Central memory CD8-positive, alpha-beta T cell (primary cell): ENCODE measurements at regions not wholly inside any gene's neighbourhood (a gene's known extent, or its start where the extent isn't known, plus 50 kb on each side); places are given as distances from the start of the nearest gene placed in this dataset.

Experiments used
- ATAC-seq: fragments of 150-1000 bp; cut with Tn5 transposase; replicated peaks from 2 replicates; pipeline ENCODE4 v1.10.0; 2022; ENCODE audit warnings: mild to moderate bottlenecking, moderate FRiP score, moderate number of reproducible peaks; ENCODE audit not compliant: poor library complexity, severe bottlenecking; ENCODE audit errors: extremely low read depth
- DNase-seq, 2 donors: peaks; one replicate each; pipeline ENCODE4 v3.0.0; 2021; ENCODE audit warnings: low spot score in 2 of 2
- H3K27ac Mint-ChIP-seq: one replicate; pipeline ENCODE4 v1.8.0; 2022; ENCODE audit warnings: low read depth, mild to moderate bottlenecking, moderate library complexity, mixed read lengths
- H3K27me3 Mint-ChIP-seq: one replicate; pipeline ENCODE4 v1.8.0; 2022; ENCODE audit warnings: mixed read lengths
- H3K36me3 Mint-ChIP-seq: one replicate; pipeline ENCODE4 v1.8.0; 2022; ENCODE audit warnings: mild to moderate bottlenecking, moderate library complexity, mixed read lengths; ENCODE audit not compliant: insufficient read depth
- H3K4me1 Mint-ChIP-seq: one replicate; pipeline ENCODE4 v1.8.0; 2022; ENCODE audit warnings: mixed read lengths
- H3K4me3 Mint-ChIP-seq: one replicate; pipeline ENCODE4 v1.8.0; 2022; ENCODE audit warnings: mild to moderate bottlenecking, moderate library complexity, mixed read lengths
- H3K9me3 Mint-ChIP-seq: one replicate; pipeline ENCODE4 v1.8.0; 2022; ENCODE audit warnings: mixed read lengths

DNA sequence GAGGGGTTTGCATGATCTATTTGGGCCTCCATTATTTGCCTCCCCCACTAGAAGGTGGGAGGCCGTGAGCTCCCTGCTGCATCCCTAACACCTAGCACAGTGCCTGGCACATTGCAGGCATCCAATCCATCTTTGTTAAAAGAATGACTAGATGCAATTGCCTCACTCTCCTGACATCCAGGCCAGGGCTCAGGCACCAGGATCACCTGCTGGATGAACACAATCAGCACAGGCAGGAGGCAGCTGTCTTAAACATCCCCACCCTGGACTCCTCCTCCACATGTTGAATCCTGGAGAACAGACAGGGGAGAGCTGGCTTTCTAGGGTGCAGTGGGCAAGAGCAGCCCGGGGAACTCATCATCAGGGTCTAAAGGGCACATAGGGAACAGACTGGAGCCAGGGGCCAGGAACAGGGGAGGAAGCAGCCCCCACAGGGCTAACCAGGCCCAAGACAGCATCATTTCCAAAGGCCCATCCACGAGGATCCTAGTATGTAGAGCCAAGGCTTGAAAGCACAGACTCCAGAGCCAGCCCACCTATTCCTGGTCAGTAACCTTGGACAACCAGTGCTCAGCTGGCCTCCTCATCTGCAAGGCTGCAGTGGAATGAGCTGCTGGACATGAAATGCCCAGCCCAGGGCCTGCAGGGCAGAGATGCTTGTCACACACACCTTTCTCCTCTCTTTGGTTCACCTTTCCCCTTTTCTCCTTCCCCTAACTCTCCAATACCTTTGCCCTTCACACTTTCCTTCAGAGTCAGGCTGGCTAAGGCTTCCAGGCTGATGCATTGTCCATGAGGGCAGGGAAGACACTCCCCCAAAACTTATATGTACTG is 254.4 kb upstream of the TLE3 start:
- H3K36me3 Mint-ChIP-seq: no peaks in the 10 kb centered on the region
- ATAC-seq: no peak
- H3K4me1 Mint-ChIP-seq: no peaks in the 10 kb centered on the region
- H3K27ac Mint-ChIP-seq: no peak overlapping the region
- no peaks in the 10 kb centered on the region for H3K9me3 Mint-ChIP-seq
- no peak for DNase-seq
- H3K4me3 Mint-ChIP-seq: no peak overlapping the region
- H3K27me3 Mint-ChIP-seq: peaks cover 20% of the 10 kb centered on the region

- Mint-ChIP-seq H3K27me3 (peaks cover 20% of the 10 kb centered on the region), H3K4me3 (no peak overlapping the region), H3K27ac (no peak overlapping the region), H3K9me3 (no peaks in the 10 kb centered on the region), H3K4me1 (no peaks in the 10 kb centered on the region), H3K36me3 (no peaks in the 10 kb centered on the region)
- ATAC-seq (no peak), DNase-seq (peak in 1 of 2 donors; percentile 6)
Measured at GRCh38 chr15:70351391-70351790, 253.7 kb upstream of the TLE3 start.

DNA sequence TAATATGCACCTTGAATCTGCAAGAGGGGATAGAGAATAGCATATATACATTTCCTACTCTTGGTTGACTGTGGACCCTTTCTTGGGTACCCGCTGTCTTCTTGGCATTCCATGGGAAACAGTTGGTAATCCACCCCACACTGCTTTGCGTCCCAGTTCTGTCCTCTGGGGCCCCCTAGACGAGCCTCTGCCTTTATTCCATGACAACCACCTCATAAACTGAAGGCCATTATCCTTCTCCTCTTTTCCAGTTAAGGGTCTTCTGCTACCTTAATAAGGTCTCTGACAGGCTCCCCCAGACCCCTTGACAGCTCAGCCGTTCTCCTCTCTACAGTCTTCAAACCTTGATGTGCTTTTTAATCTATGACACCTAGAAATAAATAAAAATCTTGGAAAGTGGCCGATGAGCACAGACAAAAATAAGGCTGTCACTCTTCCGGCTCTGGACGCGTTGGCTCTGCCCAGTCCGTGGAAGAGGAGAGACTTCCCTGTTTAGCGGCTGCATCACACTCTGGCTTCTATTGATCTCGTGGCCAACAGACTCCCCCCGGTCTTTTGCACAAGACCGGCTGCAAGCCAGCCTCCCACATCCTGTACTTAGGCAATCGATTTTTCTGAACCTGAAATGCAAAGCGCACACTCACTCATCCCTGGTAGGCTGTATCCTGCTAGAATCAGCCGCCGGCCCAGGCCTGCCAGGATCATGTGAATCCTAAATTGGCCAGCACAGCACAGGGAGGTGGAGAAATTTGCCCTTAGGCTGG is 251.0 kb upstream of the TLE3 start:
- no peak for ATAC-seq
- Mint-ChIP-seq H3K4me1 (no peaks in the 10 kb centered on the region), H3K27me3 (peaks cover 20% of the 10 kb centered on the region), H3K36me3 (no peaks in the 10 kb centered on the region), H3K4me3 (no peak overlapping the region), H3K9me3 (no peaks in the 10 kb centered on the region), H3K27ac (no peak overlapping the region)
- DNase-seq: no peak

DNA sequence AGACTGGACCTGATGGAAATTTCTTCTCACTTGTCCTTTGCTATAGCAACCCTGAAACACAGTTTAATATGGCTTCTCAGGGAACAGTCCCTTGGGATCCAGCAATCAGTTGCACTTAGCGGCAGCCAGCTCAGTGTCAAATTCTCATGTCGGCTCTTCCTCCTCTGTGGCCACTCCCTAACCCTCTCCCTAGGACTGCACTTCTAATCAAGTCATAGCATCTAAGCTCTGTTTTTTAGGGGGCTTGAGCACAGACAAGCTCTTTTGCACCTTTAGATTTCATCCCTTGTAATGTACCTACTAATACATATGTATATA is 250.5 kb upstream of the TLE3 start:
- Mint-ChIP-seq H3K27ac (no peak overlapping the region), H3K36me3 (no peaks in the 10 kb centered on the region), H3K9me3 (no peaks in the 10 kb centered on the region), H3K27me3 (peaks cover 20% of the 10 kb centered on the region), H3K4me3 (no peak overlapping the region), H3K4me1 (no peaks in the 10 kb centered on the region)
- no peak for ATAC-seq
- DNase-seq: no peak

- ATAC-seq (no peak), DNase-seq (no peak)
- H3K9me3 Mint-ChIP-seq: no peaks in the 10 kb centered on the region
- H3K4me1 Mint-ChIP-seq: no peaks in the 10 kb centered on the region
- peaks cover 20% of the 10 kb centered on the region for H3K27me3 Mint-ChIP-seq
- H3K4me3 Mint-ChIP-seq: no peak overlapping the region
- H3K36me3 Mint-ChIP-seq: no peaks in the 10 kb centered on the region
- no peak overlapping the region for H3K27ac Mint-ChIP-seq
Measured at GRCh38 chr15:70347321-70348225, 249.9 kb upstream of the TLE3 start.

GRCh38 chr15:70345251-70346019 is 247.7 kb upstream of the TLE3 start:
- Mint-ChIP-seq H3K4me3 (no peak overlapping the region), H3K9me3 (no peaks in the 10 kb centered on the region), H3K4me1 (no peaks in the 10 kb centered on the region), H3K27ac (no peak overlapping the region), H3K27me3 (peaks cover 20% of the 10 kb centered on the region), H3K36me3 (no peaks in the 10 kb centered on the region)
- ATAC-seq (no peak), DNase-seq (no peak)

DNA sequence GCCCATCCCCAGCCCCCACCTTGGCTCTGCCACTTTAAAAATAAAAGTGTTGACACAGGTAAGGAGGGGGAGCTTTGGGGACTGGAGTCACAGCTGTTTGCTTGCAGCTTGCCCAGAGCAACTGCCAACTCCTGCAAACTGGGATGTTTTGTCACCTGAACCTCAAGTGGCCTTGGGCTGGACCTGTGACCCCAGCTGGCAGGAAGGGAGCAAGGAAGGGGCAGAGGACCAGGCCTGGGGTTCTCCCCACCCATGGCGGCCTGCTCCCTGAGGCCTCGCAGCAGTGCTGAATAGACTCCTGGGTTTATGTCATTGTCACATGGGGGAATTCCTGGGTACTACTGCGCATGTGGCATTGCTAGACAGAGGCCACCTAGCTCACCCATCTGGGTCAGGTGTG is 246.9 kb upstream of the TLE3 start:
- Mint-ChIP-seq H3K4me1 (no peaks in the 10 kb centered on the region), H3K4me3 (no peak overlapping the region), H3K36me3 (no peaks in the 10 kb centered on the region), H3K27me3 (peaks cover 19% of the 10 kb centered on the region), H3K9me3 (no peaks in the 10 kb centered on the region), H3K27ac (no peak overlapping the region)
- no peak for DNase-seq
- no peak for ATAC-seq

- DNase-seq: no peak
- Mint-ChIP-seq H3K36me3 (no peaks in the 10 kb centered on the region), H3K27me3 (peaks cover 13% of the 10 kb centered on the region), H3K4me3 (no peak overlapping the region), H3K9me3 (no peaks in the 10 kb centered on the region), H3K4me1 (no peaks in the 10 kb centered on the region), H3K27ac (no peak overlapping the region)
- no peak for ATAC-seq
Measured at GRCh38 chr15:70343961-70344621, 246.4 kb upstream of the TLE3 start.

DNA sequence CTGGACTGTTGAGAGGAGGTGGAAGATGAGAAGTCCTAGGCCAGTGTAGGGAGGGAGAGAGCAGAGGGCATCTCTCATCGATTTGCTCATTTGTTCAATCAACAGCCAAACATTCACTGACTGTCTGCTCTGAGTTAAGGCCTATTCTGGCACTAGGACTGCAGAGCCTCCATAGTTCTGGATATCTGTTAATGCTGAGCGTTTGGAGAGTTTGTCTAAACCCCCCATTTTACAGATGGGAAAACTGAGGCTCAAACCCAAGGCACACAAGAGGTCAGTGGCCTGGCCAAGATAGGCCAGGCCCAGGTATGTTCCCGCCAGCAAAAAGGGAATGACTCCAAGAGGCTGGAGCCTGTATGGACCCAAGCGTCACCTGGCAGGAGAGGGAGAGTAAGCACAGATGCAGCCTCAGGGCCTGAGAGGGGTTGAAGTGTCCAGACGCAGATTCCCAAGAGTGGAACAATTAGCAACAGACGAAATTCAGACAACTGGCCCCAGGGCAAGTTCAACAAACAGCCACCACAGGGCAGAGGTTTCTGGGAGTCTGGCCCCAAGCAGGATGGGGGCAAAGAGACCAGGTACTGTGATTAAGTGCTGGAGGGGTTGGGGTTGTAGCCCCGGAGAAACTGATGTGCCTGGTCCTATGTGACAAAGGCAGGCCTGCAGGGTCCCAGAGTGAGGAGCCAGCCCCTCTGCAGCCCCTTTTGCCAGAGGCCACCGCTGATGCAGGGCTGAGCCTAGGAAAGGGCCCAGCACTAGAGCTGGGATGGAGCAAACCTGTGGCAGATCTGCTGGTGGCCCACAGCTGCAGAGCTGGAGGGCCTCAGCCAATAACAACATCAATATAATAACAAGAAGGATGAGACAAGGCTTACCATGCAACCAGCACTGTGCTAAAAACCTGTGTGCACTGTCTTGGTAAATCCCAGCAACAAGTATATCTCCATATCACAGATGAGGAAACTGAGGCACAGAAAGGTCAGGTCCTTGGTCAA is 245.1 kb upstream of the TLE3 start:
- H3K4me3 Mint-ChIP-seq: no peak overlapping the region
- peaks cover under 1% of the 10 kb centered on the region for H3K27me3 Mint-ChIP-seq
- no peaks in the 10 kb centered on the region for H3K9me3 Mint-ChIP-seq
- no peak for DNase-seq
- no peak for ATAC-seq
- H3K4me1 Mint-ChIP-seq: no peaks in the 10 kb centered on the region
- no peak overlapping the region for H3K27ac Mint-ChIP-seq
- no peaks in the 10 kb centered on the region for H3K36me3 Mint-ChIP-seq

DNA sequence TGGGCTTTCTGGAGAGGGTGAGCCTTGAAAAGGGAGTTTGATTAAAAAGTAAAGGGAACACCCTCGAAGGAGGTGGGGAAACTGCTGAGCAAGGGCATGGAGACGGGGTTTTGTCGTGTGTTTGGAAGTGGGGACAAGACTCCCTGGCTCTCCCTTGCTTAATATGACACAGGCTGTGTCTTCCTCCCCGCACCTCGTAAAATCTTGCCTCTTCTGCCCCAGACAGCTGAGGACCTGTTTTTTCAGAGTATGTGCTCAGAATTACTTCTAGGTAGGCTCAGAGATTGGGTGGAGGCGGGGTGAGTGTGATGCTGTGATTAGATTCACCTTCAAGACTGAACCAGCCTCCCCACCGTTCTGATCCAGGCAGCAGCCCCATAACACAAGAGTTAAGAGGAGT is 244.4 kb upstream of the TLE3 start:
- H3K36me3 Mint-ChIP-seq: no peaks in the 10 kb centered on the region

DNA sequence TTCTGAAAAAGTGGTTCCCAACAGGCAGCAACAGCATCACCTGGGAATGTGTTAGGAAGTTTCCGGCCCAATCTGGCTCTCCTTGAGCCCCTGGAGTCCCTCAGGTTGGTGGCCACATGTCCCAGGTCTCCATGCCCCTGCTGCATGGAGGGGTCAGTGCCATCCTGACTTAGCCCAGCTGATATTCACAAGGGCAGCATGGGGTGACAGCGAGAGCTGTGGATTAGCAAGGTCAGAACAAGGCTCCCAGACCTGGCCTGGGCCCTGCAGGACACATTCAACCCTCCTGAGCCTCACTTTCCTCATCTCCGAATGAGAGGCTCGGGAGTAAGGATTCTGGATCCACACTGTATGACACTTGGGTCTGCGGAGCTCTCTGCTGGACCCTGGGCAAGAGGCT is 243.8 kb upstream of the TLE3 start:
- no peaks in the 10 kb centered on the region for H3K36me3 Mint-ChIP-seq
- H3K27me3 Mint-ChIP-seq: peaks cover 4% of the 10 kb centered on the region
- no peaks in the 10 kb centered on the region for H3K4me1 Mint-ChIP-seq
- no peak for ATAC-seq
- H3K27ac Mint-ChIP-seq: no peak overlapping the region
- no peak for DNase-seq
- no peaks in the 10 kb centered on the region for H3K9me3 Mint-ChIP-seq
- no peak overlapping the region for H3K4me3 Mint-ChIP-seq

More for the DNA sequence above, 244.4 kb upstream of the TLE3 start:
- Mint-ChIP-seq H3K4me1 (no peaks in the 10 kb centered on the region), H3K4me3 (no peak overlapping the region), H3K27ac (no peak overlapping the region), H3K27me3 (no peaks in the 10 kb centered on the region), H3K9me3 (no peaks in the 10 kb centered on the region)
- ATAC-seq (no peak), DNase-seq (no peak)
